Activated effector memory CD4-positive, alpha-beta T cell treated with Interleukin-2 at 50 U/mL for 16 hours (primary cell): ENCODE measurements at regions not wholly inside any gene's neighbourhood (a gene's known extent, or its start where the extent isn't known, plus 50 kb on each side); places are given as distances from the start of the nearest gene placed in this dataset.

Experiments
- DNase-seq: peaks from one replicate; pipeline ENCODE4 v3.0.0-alpha.2; 2020

DNA sequence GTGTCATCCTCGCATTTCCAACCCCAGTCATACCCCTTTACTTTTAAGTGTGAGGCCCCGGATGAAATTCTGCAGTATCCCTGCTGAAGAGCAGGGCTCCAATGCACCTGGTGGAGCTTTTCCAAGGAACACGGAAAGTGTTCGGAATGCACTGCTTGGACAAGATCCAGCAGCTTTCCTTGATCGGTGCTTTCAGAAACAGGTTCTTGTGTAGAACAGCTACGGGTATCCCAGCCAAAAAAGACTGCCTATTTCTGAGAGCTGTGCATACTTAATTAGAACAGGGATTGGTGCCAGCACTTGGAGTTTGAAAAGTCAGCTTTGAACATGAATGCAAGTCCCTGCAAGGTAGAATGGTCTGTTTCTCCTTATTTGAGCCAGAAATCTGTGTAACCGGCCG lies 87.2 kb upstream of the C1QTNF9B start:
- DNase-seq = no peak

DNA sequence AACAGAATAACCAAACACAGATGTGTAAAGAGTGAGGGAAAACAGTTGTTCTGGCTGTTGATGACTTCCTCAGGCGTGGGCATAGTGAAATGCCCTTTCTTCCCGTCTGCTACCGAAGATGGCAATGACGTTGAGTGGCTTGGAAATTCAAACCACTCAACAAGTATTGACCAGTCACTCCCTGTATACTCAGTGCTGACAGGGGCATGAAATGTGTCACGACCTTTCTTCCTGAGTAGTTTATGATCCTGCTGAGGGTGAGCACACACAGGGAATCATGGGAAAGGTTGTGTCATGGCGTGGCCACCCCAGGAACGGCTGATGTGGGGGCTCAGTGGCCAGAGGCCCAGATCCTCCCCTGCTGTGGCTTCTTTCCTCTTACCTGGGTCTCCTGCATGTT lies 87.8 kb upstream of the C1QTNF9B start:
- no peak for DNase-seq

GRCh38 chr13:23985839-23986238 lies 88.5 kb upstream of the C1QTNF9B start:
- DNase-seq = no peak

- no peak for DNase-seq
Observed at GRCh38 chr13:23986619-23987018, 89.3 kb upstream of the C1QTNF9B start.

- no peak for DNase-seq
Observed at GRCh38 chr13:23987331-23987894, 90.1 kb upstream of the C1QTNF9B start.

DNA sequence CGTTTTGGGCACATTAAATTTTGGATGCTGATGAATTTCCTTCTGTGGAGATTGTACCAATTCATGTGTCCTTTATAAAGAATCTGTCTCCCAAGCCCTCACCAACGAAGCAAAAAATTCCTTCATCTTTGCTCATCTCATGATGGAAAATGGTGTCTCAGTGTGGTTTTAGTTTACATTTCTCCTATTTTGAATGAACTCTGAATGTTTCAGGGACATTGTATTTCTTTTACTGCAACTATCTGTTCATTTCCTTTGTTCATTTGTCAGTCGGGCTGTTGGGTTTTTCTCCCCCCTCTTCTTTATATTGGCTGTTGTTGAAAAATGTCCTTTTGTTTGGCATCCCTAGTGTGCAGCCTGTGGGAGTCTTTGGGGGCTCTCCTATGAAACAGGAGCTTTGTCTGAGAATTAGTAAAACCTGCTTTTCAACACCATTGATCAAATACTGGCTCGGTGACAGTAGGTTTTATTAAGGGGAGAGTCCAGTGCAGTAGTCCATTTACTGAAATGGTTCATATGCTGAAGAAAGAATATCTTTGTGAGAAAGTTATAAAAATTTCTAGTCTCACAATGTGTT lies 91.3 kb upstream of the C1QTNF9B start:
- no peak for DNase-seq

- DNase-seq = no peak
Observed at GRCh38 chr13:23990455-23990854, 93.2 kb upstream of the C1QTNF9B start.

DNA sequence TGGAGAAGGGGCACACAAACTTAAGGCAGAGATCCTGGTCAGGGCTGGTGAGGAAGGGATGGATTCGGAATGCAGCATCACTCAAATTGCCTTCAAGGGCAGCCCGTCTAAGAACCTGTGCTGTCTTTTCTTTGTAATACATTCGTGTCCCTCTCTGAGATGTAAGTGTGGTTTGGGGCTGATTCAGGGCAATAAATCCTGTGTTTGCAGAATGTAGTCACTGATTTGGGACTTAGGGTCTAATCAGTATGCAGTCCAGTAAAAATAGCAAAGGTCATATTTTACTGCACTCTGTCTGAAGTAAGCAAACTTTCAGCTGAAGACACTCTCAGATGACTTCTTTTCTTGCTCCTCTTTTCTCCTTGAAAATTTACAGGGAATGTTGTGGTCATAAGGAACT lies 93.8 kb upstream of the C1QTNF9B start:
- DNase-seq = no peak

DNA sequence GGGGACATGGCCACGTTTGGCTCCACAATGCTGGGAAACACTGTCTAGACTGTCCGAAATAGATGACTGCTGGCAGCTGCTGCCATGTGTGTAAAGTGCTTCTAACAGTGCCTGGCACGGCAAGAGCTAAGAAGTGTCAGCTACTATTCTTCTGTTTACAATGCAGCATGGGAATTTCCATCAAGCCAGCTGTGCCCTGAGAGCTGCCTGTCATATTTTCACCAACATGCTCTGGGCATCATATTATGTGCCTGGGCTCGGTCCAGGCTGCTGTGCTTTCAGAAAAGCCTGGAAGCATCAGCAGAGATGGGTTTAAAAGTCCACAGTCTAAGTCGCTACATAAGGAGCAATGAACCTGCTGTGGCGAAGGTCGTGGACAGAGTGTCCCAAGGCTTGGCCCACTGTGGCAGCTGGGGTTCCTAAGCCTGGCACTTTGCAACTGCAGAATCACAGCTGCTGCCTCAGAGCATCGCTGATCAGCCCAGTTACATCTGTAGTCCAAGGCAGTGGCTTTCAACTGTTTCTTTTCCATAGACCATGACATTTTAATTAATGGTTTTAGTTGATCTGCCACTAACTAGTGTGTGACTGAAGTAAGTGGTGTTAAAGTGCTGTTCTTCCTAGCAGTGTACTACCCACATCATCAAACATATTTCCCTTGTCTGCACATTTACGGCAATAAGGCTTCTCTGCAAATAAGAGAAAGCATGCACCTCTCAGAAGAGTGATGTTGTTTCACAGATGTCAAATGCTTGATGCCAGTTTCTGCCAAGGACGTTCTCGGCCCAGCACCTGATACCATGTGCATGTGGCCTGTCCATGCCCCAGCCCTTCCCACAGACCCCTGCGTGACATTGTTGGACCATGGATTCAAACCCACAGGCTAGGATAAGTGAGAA lies 95.7 kb upstream of the C1QTNF9B start:
- DNase-seq = no peak

DNA sequence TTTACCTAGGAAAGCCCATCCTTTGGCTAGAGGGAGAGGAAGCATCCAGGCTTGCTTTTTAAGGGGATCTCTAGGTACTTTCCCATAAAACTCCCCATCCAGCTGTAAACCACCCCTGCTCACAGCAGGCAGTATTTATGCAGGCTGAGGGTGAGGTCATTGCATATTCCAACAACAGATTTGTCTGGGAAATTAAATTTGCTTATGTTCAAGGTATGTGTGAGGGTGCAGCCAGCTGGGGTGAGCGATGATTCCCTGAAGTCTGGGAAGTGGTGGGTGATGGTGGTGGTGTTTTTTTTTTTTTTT lies 96.3 kb upstream of the C1QTNF9B start:
- no peak for DNase-seq

GRCh38 chr13:23995283-23996073 lies 98.2 kb upstream of the C1QTNF9B start:
- no peak for DNase-seq

GRCh38 chr13:23996456-23996855 lies 99.2 kb upstream of the C1QTNF9B start:
- DNase-seq = no peak

GRCh38 chr13:23999424-23999823 lies 102.1 kb upstream of the C1QTNF9B start:
- DNase-seq = no peak

DNA sequence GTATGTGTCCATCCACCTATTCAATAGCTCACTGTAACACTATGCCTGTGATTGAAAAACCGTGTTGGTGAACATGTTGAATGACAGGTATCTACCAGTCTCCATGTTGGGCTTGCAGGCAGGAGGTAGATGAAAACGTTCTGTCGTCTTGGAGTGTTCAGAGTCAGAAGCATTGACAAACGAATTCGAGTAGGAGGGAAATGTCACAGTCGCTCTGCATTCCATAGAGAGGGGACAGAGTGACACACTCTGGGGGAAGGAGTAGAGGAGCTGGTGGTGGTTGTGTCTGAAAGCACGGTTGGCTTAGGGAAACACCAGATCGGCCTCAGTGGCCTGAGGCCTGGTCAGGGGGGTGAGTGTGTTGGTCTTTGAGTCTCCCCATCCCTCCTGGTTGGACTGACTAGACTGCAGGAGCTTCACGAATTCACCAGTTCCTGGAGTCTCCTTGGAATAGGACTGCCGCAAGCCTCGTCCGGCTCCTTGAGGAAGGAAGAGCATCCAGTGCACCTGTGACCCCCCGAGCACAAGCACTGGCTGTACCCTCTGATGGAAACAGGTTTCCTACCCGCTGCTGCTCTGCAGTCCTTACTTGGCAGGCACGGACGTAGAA lies 105.0 kb upstream of the C1QTNF9B start:
- DNase-seq = no peak

DNA sequence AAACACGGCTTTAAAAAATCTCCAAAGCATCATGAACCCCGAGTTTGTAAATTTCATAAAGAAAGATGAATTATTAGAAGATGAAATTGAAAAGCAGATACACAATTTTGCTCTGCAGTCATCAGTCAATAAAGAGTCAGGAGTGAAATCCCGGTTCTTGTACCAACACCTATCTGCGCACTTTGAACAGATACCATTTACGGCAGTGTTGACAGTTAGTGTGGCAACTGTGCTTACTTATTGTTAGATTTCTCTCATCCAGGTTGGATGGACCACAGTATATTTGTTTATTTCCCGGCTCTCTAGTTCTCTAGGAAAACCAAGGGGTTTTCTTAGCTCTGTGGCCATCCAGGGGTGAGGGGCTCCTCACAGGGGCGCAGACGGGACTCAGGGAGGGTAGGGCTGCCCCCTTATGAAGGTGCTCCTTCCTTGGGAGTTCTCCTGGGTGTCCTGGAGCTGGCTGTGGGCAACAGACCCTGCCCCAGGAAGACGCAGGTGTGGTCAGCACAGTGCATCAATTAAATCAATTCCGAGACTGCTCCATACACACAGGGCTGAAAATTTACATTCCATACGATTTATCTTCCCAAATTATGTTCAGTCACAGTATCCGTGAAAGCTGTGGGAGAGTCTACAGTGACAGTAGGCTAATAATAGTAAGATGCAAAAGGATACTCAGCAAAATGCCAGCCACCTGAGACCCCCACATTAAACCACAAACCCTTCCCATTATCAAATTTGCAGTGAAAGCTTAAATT lies 107.0 kb upstream of the C1QTNF9B start:
- no peak for DNase-seq

DNA sequence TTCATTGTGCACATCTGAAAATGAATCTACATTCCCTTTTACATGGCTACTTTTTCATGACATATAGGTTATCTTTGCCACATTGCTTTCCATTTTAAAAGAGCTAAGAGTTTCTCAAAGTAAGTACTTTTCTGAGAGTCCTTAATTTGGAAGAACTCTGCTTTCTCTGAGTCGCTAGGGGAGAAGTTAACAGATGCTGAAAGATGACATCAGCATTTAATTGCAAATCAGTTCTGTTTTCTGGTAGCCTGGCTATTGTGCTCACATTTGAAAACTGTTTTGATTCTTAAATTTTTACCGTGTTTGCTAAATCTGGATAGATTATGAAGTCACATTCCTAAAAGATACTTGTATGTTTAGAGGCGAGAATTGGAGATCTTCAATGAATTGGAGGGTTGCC lies 107.7 kb upstream of the C1QTNF9B start:
- no peak for DNase-seq

DNA sequence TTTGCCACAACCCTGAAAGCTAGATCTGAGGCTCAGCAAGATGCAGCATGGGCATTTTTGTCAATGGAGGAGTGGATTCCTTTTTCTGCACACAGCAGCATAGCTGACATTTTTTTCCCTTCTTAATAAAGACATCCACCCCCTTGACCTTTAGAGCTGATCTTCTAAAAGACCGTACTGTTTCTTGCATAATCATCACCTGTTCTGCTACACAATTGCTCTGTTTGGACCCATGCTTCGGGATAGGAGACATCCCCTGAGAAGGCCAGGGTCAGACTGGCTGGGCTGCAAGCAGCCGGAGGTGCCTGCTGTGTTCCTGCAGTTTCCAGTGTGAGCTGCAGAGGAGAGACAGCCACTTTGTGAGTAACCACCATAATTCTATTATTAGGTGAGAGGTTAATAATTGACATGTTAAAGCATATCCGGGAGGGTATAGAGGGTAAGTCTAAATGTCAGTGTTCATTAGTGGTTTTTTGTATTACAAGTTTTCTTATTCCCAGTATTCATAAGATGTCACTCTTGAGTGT lies 108.5 kb upstream of the C1QTNF9B start:
- DNase-seq = no peak

GRCh38 chr13:24006520-24007248 lies 109.4 kb upstream of the C1QTNF9B start:
- no peak for DNase-seq

DNA sequence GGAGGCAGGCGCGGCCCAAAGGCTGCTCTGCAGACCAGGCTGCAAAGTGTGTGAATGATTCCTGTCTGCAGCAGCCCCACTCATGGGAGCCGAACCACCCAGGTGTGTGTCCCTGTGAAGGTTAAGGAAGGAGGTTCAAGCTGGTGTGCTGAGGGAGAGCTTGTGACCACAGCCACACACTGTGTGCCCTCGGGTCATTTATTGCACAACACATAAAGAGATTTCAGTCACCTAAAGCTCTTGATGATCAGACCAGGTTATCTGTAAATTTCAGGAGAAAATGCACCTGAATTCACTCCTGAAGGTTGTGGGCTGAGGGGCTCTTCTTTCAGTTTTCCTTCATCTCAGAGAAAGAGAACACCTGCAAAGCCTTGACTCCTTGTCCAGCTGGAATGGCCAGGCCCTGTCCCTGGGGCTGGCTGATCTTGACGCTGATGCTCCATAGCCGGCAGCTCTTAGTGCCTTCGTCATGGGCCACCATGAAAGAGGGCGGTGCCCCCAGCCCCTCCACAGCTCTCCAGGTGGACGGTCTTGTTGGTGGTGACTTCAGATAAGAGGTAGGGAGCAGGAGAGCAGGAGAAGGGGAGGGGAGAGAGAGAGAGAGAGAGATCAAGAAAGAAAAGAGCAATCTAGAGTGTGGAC lies 110.8 kb upstream of the C1QTNF9B start:
- DNase-seq = no peak

DNA sequence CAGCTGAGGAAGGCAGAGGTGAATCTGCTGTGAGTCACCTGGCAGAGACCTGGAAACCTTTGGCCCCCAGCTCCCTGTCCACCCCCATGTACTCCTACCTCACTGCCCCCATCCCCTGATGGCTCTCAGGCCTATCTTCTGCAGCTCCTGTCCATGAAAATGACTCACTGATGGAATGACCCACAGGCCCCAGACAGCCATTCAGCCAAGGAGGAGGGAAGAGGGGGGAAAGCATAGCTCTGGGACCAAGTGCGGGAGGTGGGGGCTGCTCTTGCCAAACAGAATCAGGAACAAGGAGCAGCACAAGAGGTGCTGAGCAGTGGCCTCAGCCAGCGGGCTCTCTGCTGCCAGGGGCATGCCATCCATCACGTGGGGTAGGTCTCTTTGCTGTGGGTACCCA lies 111.4 kb upstream of the C1QTNF9B start:
- no peak for DNase-seq

GRCh38 chr13:24011266-24011665 lies 114.0 kb upstream of the C1QTNF9B start:
- DNase-seq = no peak
